Medulla oblongata (tissue), 1 donor: ENCODE measurements at regions not wholly inside any gene's neighbourhood (a gene's known extent, or its start where the extent isn't known, plus 50 kb on each side); places are given as distances from the start of the nearest gene placed in this dataset.
"Not testable (repeated sequence)": the region's sequence is repeated elsewhere in the genome, so short reads cannot be mapped to it uniquely, and the experiment has no call there.

Experiments used
- DNase-seq: peaks from one replicate; pipeline ENCODE4 v3.0.0-alpha.2; 2015; ENCODE audit errors: extremely low spot score

DNA sequence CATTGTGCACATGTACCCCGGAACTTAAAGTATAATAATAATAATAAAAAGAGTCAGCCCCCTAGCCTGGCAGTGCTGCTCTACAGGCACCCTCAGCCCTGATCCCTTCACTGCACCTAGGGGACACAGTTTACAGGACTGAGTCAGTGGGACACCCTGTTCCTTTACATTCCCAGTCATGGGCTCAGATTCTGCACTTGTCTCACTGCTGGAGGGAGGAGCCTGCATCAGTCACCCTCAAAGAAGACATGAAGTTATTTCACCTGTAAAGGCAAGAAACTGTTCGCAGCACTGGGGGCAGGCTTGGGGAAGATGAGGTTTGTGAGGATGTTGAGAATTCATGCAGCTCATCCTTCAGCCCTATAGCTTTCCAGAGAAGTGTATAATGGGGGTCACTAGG, 50.7 kb upstream of the VPREB1 start:
- no peak for DNase-seq

DNA sequence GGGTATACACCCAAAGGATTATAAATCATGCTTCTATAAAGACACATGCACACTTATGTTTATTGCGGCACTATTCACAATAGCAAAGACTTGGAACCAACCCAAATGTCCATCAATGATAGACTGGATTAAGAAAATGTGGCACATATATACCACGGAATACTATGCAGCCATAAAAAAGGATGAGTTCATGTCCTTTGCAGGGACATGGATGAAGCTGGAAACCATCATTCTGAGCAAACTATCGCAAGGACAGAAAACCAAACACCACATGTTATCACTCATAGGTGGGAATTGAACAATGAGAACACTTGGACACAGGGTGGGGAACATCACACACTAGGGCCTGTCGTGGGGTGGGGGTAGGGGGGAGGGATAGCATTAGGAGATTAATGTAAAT, 51.1 kb upstream of the VPREB1 start:
- DNase-seq, result not testable (repeated sequence)

DNA sequence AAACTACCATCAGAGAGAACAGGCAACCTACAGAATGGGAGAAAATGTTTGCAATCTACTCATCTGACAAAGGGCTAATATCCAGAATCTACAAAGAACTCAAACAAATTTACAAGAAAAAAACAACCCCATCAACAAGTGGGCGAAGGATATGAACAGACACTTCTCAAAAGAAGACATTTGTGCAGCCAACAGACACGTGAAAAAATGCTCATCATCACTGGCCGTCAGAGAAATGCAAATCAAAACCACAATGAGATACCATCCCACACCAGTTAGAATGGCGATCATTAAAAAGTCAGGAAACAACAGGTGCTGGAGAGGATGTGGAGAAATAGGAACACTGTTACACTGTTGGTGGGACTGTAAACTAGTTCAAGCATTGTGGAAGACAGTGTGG, 51.6 kb upstream of the VPREB1 start:
- not testable (repeated sequence) for DNase-seq

DNA sequence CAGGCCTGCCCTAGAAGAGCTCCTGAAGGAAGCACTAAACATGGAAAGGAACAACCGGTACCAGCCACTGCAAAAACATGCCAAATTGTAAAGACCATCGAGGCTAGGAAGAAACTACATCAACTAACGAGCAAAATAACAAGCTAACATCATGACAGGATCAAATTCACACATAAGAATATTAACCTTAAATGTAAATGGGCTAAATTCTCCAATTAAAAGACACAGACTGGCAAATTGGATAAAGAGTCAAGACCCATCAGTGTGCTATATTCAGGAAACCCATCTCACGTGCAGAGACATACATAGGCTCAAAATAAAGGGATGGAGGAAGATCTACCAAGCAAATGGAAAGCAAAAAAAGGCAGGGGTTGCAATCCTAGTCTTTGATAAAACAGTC, 54.8 kb upstream of the VPREB1 start:
- DNase-seq, result not testable (repeated sequence)

DNA sequence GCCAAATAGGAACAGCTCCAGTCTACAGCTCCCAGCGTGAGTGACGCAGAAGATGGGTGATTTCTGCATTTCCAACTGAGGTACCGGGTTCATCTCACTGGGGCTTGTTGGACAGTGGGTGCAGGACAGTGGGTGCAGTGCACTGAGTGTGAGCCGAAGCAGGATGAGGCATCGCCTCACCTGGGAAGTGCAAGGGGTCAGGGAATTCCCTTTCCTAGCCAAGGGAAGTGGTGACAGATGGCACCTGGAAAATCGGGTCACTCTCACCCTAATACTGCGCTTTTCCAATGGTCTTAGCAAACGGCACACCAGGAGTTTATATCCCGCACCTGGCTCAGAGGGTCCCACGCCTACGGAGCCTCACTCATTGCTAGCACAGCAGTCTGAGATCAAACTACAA, 56.7 kb upstream of the VPREB1 start:
- not testable (repeated sequence) for DNase-seq

DNA sequence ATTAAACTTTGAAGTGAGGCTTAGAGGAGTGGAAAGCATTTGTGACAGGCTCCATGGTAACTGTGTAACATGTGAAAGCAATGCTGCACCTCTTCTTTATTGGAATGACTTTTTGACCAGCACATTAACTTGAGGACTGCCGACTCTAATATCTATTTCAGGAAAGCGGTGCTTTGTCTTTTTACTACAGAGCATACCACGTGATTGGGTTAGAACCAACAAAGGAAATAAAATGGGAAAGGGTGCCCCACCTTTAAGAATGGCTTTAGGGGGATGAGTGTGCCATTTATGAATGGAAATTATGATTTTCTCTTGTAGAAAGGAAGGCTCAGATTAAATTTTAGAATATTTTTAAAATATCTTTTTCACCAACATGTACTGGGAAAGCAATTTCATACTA, 57.3 kb upstream of the VPREB1 start:
- DNase-seq, result no peak

DNA sequence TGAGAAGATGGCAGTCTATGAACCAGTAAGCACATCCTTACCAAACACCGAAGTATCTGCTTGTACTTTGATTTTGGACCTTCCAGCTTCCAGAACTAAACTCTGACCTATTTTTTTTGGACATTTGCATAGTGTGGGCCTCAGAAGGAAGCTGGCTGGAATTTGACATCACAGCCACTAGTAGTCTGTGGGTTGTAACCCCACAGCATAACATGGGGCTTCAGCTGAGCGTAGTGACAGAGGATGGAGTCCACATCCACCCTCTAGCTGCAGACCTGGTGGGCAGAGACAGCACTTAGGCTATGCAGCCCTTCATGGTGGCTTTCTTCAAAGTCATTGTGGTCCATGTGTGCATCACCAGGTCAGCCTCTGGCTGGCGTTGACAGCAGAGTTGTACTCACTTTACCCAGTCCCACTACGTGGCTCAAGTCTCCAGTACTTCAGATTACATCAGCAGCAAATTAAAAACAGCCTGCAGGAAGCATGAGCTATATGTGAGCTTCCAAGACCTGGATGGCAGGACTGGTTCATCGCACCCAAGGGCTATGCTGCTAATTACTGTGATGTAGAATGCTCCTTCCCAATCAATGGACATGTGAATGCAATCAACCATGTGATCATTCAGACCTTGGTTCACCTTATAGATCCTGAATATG, 58.6 kb upstream of the VPREB1 start:
- no peak for DNase-seq

DNA sequence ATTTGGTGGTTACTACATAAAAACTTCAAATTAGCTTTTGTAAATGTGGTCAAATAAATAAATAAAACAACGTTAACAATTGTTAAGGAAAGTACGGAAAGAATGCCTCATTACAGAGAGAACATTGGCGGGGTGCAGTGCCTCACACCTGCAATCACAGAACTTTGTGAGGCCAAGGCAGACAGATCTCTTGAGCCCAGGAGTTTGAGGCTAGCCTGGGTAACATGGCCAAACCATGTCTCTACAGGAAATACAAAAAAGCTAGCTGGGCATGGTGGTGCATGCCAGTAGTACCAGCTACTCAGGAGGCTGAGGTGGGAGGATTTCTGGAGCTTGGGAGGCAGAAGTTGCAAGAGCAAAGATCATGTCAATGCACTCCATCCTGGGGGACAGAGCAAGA, 59.4 kb upstream of the VPREB1 start:
- no peak for DNase-seq

DNA sequence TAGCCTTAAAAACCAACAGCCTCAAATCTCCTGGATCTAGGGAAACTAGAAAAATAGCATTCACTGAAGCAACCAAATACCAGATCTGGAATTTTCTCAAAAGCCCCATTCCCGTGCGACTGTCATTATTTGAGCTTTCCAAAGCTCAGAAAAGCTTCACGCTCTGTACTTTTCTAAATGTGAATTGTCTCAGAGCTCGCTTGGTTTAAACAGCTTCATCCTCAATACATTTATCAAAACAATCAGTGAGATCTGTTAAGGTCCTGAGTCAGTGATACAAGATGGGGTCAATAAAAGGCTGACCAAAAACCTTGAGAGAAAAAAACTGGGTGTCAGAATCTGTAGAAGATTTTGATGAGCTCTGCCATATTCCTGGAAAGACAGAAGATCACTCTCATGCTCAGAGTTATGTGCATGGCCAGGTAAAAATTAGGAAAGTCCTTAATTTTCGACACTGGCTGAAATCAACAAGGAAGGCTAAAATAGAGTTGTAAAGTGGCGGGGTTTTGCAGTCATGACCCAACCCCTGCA, 60.2 kb upstream of the VPREB1 start:
- DNase-seq, result no peak

DNA sequence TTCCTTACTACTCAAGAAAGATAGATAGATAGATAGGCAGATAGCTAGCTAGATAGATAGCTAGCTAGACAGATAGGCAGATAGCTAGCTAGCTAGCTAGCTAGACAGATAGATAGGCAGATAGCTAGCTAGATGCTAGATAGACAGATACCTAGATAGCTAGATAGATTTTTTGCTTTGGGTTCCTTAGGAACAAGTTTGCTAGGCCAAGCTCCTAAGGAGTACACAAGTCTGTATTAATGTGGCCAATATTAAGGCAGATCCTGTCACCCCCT, 61.7 kb upstream of the VPREB1 start:
- no peak for DNase-seq

DNA sequence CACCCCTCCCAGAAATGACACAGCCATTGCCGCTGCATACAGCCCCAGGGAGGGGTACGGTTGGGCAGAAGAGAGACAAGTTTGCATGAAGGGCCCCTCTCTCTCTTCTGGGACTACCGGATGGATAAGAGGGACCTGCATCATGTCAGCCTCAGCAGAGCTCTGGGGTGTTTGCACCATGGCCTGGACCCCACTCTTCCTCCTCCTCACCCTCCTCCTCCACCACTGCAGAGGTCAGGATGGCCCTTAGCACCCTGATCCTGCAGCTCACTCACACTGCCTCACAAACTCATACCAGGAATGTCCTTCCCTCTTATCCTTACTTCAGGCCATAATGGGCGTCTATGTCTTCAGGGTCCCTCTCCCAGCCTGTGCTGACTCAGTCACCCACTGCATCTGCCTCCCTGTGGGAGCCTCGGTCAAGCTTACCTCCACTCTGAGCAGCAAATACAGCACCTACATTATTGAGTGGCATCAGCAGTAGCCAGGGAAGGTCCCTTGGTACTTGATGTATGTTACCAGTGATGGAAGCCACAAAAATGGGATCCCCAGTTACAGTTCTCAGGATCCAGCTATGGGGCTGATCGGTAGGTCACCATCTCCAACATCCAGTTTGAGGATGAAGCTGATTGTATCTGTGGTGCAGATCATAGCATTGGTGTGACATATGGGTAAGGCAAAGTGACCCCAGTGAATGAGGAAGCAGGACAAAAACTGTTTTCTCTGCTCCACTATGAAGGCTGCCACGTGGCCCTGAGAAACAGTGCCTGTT, 62.2 kb upstream of the VPREB1 start:
- no peak for DNase-seq

DNA sequence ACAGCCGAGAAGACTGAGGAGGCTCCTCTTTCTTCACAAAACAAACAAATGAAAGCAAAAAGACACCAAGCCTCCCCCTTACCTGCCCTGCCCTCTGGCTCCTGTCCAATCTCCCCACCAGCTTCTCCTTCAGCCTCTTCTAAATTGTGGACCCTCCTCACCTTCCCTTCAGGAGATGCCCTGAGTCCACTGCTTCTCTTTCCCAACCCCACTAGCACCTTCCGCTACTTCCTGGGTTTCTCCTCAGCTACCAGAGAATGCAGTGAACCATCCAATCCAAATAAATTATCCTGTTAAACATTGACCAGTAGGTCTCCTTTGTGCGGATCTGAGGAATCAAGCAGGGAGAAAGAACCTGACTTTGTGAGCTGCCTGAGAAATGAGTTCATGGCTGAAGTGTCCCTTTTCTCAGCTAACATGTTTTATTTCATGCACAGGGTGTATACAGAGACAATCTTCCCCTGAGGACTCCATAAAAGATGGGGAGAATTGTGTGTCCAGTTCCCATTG, 63.2 kb upstream of the VPREB1 start:
- no peak for DNase-seq

DNA sequence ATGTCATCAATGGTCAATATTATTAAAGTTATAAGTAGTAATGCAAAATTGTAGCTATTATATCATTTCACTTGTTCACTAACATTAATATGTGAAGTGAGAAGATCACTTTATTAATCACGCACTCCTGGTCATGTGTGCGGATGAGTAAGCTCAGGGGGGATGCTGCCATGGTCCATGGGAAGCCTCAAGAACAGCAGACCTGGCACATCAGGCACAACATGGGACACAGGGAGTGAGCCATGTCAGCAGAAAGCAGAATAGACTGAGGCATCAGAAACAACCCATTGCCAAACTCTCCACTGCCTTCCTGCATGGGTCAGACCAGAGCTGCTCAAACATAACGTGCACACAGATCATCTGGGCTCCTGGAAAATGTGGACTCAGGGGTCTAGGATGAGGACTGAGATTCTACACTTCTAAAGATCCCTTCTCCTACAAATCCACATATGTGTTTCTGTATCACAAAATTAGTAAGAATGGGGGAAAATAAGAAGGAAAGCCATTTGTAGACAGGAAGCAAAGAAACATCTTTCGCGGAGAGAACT, 63.8 kb upstream of the VPREB1 start:
- no peak for DNase-seq

DNA sequence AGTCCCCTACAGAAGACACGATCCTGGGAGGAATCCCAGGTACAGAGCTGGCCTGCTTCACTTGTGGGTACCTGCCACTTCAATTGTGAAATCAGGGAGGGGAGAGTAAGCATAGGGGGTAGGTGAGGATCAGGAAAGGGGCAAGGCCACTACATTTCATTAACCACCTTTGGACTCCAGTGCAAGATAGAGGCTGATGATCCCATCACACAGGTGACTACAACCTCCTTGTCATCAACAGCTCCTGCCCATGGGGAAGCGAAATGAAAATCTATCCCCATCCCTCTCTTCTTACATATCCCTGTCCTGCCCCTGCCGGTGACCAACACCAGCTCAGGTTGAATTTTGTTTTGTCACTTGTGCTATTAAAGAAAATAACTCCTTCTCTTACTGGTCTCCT, 64.7 kb upstream of the VPREB1 start:
- no peak for DNase-seq

DNA sequence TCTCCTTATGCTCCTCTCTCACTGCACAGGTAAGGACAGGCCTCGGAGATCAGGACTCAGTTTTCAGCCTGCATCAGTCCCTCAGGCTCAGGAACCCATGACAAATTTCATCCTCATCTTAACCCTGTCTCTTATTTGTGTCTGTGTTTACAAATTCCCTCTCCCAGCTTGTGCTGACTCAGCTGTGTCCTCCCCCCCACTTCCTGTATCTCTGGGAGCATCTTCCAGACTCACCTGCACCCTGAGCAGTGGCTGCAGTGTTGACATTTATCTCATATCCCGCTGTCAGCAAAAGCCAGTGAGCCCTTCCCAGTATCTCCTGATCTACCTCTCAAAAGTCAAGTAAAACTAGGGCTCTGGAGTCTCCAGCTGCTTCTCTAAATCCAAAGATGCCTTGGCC, 65.6 kb upstream of the VPREB1 start:
- DNase-seq, result no peak

DNA sequence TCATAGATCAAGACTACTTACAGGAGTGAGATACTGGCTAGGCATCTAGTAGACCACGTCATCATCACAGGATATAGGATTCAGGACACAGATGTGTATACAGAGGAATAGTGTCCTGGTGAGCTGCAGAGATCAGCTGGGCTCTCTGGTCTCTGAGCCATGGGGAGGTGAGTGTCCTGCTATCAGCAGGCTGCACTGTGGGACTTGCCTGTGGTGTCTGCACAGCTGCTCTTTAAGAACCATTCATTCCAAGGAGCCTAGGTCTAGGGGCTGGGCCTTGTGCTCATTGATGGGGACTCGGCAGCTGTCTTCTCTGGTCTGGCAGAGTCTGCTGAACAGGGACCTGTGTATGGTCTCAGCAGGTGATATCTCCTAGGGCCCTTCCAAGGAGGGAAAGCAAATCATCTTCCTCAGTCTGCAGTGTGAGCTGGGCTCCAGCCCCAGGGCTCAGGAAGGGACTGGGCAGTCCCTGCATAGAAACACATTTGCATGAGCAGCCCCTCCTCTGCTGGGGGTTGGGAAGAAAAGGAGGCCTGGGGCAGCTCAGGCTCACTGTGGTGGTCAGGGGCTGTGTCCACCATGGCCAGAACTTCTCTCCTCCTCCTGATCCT, 66.1 kb upstream of the VPREB1 start:
- DNase-seq, result no peak

DNA sequence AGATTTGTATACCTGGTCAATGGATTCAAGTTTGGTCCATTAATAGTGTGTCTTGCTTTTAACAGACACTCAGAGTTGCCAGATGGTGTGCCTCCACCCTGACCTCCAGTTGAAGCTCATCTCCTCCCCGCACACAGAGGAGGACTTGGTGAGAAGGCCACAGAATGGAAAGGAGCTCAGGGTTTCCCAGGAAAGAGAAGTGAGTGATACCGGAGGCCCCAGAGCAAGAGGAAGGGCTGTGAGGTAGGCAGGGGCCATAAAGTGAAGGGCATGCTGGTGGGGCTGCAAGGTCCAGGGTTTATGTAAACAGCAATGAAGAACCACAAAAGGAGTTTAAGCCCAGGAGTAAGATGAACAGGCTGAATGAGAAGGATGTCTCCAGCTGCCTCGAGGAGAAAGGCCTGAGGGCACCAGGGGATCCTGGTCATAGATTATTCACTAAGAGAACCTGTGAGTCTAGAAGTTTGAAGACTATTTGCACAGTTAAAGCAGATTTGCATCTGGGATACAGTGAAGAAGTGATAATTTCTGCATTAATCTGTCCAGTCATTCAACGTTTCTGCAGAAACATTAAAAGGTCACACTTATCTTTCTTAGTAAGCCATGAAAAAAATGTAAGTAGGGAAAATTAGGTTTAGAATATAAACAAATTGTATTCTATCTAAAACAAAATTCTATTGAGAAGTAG, 67.5 kb upstream of the VPREB1 start:
- DNase-seq, result no peak

DNA sequence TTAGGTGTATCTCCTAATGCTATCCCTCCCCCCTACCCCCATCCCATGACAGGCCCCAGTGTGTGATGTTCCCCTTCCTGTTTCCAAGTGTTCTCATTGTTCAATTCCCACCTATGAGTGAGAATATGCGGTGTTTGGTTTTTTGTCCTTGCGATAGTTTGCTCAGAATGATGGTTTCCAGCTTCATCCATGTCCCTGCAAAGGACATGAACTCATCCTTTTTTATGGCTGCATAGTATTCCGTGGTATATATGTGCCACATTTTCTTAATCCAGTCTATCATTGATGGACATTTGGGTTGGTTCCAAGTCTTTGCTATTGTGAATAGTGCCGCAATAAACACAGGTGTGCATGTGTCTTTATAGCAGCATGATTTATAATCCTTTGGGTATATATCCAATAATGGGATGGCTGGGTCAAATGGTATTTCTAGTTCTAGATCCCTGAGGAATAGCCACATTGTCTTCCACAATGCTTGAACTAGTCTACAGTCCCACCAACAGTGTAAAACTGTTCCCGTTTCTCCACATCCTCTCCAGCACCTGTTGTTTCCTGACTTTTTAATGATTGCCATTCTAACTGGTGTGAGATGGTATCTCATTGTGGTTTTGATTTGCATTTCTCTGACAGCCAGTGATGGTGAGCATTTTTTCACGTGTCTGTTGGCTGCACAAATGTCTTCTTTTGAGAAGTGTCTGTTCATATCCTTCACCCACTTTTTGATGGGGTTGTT, 71.5 kb upstream of the VPREB1 start:
- not testable (repeated sequence) for DNase-seq

DNA sequence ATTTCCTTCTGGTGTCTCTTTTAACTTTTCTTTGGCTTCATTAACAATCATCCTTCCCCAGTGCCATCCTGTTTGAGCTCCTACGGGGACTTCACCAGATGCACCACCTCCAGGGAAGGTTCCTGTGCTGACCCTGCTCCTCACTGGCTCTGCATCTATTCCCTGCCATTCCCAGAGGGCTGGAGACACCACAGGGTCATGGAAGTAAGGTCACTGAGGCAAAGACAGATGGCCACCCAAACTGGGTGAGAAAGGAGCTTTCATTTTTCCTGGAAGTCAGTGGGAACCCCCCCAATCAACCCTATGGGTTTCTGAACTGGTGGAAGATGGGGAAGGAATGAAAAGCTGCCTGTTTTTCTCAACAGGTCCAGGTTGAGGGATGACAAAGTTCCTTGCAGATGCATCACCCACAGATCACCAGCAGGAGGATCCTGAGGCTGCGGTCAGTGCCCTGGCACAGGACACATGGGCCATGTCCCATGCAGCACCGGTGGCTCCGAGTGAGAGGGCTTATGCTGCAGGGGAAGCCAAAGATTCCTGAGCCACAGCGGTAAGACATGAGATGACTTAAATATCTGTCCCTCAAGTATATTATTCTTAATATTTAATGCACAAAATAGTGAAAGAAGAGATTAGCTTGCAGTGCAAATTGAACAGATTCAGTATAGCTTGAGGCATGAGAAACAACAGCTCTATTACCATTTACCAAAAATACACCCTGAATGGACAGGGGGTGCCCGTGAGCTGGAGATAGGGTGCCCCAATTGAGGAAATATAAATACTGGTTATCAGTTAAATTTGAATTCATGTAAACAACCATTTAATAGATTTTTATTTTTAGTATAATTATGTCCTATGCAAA, 73.0 kb upstream of the VPREB1 start:
- DNase-seq, result no peak

DNA sequence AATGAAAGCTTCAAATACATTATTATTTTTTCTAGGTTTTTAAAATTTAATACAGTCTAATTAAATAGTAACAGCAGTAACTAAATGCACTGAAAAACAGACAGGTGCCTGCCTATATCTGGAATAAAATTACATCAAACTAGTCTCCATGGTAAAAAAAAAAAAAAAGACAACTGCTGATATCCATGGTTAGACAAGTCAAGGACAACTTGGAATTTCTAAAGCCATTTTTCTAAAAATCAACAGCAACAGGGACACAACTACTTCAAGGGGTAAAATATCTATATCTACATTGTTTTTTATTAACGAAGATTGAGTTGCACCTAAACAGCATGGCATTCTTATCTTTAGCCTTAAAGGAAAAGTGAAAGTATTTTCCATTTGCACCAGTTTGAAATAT, 74.7 kb upstream of the VPREB1 start:
- no peak for DNase-seq
